AG10803 (cell line): ENCODE measurements at regions not wholly inside any gene's neighbourhood (a gene's known extent, or its start where the extent isn't known, plus 50 kb on each side); places are given as distances from the start of the nearest gene placed in this dataset.

Experiments
- DNase-seq: peaks from one replicate; pipeline ENCODE4 v3.0.0; 2010; ENCODE audit warnings: low read depth
- H3K4me3 ChIP-seq: 2 replicates; pipeline ENCODE4 v1.5.1; 2011; ENCODE audit warnings: mild to moderate bottlenecking, low read length, control low read depth
- TF ChIP-seq, protein P1 (sequence below): conservative IDR thresholded peaks from 2 replicates; pipeline ENCODE4 v1.5.1; 2011; ENCODE audit warnings: mild to moderate bottlenecking, low read length, control low read depth, inconsistent platforms

DNA sequence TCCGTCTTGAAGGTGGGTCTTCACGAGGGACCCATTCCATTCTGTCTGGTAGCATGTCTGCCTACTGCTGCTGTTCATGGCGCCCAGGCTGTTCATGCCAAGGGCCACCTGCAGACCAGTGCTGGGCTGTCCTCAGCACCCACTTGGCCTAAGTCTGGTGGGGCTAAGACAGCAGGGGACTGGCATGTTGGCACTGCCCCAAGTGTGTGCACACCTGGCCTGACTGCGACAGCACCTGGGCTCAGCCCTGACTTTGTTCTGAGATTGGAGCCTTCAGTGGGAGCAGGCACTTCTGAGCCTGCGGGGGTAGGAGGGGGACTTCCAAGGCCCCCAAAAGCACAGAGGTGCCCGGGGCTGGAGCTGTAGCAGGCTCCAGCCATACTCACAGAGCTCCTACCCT, 250.8 kb upstream of the EDNRB start:
- no peak for DNase-seq
- no peak overlapping the region for H3K4me3 ChIP-seq
- TF ChIP-seq, protein P1, sequence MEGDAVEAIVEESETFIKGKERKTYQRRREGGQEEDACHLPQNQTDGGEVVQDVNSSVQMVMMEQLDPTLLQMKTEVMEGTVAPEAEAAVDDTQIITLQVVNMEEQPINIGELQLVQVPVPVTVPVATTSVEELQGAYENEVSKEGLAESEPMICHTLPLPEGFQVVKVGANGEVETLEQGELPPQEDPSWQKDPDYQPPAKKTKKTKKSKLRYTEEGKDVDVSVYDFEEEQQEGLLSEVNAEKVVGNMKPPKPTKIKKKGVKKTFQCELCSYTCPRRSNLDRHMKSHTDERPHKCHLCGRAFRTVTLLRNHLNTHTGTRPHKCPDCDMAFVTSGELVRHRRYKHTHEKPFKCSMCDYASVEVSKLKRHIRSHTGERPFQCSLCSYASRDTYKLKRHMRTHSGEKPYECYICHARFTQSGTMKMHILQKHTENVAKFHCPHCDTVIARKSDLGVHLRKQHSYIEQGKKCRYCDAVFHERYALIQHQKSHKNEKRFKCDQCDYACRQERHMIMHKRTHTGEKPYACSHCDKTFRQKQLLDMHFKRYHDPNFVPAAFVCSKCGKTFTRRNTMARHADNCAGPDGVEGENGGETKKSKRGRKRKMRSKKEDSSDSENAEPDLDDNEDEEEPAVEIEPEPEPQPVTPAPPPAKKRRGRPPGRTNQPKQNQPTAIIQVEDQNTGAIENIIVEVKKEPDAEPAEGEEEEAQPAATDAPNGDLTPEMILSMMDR: no peak

DNA sequence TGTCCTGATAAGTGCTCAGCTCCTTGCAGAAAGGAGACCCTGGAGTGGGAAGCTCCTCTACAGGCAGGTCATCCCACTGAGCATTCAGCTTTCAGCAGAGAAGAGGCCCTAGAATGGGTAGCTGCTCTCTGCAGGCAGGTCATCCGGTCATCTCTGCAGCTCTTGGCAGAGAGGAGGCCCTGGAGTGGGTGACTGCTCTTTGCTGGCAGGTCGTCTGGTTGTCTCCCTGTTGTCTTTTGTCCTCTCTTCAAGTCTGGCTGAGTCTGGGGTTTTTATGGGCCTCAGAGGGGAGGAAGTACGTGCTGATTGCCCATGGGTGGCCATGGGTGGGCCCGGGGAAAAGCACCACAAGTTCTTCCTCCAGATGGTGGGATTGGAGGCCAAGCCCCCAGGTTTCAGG, 250.3 kb upstream of the EDNRB start:
- no peak overlapping the region for H3K4me3 ChIP-seq
- TF ChIP-seq, protein P1: no peak
- no peak for DNase-seq

DNA sequence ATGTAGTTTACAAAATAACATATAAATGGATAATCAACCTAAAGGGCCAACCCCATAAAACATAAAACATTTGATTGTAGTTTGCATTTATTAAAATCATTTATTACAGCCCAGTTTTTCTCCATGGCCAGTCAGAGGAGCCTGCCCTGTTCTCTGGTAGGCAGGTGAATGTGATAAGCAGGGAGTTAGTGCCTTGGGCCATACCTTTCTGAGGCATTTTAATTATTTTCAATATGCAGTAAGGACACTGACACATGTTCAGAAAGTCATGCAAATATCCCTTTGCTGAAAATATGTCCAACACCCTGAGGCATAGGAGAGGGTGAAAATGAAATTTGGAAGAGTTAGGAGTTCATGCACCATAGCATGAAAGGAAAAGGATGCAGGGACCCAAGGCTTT, 242.6 kb upstream of the EDNRB start:
- TF ChIP-seq, protein P1: no peak
- H3K4me3 ChIP-seq: no peak overlapping the region
- no peak for DNase-seq

DNA sequence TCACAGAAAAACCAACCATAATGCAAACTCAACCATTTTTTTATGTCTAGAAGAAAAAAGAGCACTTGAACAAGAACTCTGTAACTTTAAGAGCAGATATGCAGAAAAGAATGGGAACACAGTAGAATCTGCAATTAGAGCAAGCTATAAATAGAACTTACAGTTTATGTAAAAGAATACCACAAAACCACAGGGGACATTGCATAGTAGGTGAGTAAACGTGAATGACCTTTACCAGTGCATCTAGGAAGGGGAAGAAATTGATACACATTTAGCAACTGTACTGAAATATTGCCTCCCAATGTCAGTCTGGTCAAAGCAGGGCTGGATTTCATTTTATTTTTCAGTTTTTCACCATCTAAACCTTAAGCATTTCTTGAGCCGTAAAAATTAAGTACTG, 242.2 kb upstream of the EDNRB start:
- DNase-seq: peak; percentile 76
- TF ChIP-seq, protein P1: no peak
- no peak overlapping the region for H3K4me3 ChIP-seq

DNA sequence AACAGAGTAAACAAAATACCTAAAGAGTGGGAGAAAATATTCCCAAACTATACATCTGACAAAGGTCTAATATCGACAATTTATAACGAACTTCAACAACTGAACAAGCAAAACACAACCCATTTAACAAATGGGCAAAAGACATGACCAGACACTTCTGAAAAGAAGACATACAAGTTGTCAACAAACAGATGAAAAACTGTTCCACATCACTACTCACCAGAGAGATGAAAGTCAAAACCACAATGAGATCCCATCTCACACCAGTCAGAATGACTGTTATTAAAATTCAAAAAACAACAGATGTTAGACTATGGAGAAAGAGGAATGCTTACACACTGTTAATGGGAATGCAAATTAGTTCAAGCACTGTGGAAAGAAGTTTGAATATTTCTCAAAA, 233.8 kb upstream of the EDNRB start:
- no peak overlapping the region for H3K4me3 ChIP-seq
- TF ChIP-seq, protein P1: no peak
- no peak for DNase-seq

DNA sequence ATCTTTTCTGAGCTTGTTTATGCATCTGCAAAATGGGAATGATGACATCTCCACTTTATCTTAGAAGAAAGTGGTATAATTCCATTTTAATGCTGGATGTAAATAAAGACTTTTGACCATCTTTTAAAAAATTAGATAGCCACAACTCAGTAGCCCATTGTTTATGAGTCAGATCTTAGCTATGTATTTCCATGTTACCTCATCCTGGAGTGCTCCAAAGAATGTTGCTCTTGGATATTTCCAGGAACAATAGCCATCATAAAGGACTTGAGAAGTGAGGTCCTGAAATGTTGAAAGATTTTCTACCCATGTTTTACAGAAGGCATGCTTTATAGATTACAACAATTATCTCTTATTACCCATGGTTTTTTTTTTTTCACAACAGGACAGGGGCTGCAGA, 229.3 kb upstream of the EDNRB start:
- TF ChIP-seq, protein P1: no peak
- no peak overlapping the region for H3K4me3 ChIP-seq
- peak; percentile 85 for DNase-seq

DNA sequence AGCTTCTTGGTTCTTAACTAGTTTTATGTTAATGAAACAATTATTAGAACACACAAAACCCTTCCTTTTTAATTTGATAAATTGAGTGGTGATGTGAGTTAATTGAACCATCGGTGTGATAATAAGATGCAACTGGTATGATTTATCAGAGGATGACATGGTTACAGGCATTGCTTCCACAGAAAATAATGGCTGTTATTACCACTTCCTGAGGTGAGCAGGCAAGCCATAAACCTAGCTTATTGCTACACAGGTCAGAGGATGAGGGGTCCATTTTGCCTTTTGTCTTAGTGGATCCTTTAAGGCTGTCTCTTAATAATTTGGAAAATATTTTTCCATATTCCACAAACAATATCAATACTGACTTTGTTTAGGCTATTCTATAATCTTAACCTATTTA, 226.6 kb upstream of the EDNRB start:
- TF ChIP-seq, protein P1: no peak
- no peak for DNase-seq
- no peak overlapping the region for H3K4me3 ChIP-seq
